GM23338 (cell line): ENCODE measurements at regions not wholly inside any gene's neighbourhood (a gene's known extent, or its start where the extent isn't known, plus 50 kb on each side); places are given as distances from the start of the nearest gene placed in this dataset.

Source experiments
- ATAC-seq: fragments of 200-7000 bp; cut with Tn5 transposase; 3 replicates; pipeline ENCODE4 v1.9.1; 2020
- DNase-seq: peaks from one replicate; pipeline ENCODE4 v3.0.0-alpha.2; 2015; ENCODE audit warnings: low spot score
- H2AFZ ChIP-seq: fragments of 200-600 bp; sonication (generic); 2 replicates; pipeline ENCODE4 v1.8.0; 2016; ENCODE audit warnings: antibody characterized with exemption, mild to moderate bottlenecking, moderate library complexity
- H3F3A ChIP-seq: fragments of 200-600 bp; sonication (generic); replicated peaks from 2 replicates; pipeline ENCODE4 v1.8.0; 2017; ENCODE audit warnings: antibody characterized with exemption, mixed run types, low read depth
- H3K27ac ChIP-seq: fragments of 200-600 bp; sonication (generic); 2 replicates; pipeline ENCODE4 v1.6.1; 2016; ENCODE audit warnings: low read depth
- H3K27me3 ChIP-seq: fragments of 200-600 bp; sonication (generic); 2 replicates; pipeline ENCODE4 v1.8.0; 2016; ENCODE audit warnings: mild to moderate bottlenecking, mixed run types, moderate library complexity; ENCODE audit not compliant: insufficient read depth
- H3K36me3 ChIP-seq: fragments of 200-600 bp; sonication (generic); 2 replicates; pipeline ENCODE4 v1.8.0; 2016; ENCODE audit warnings: mild to moderate bottlenecking; ENCODE audit not compliant: insufficient read depth
- H3K4me1 ChIP-seq: fragments of 200-600 bp; sonication (generic); 2 replicates; pipeline ENCODE4 v1.8.0; 2016; ENCODE audit warnings: mild to moderate bottlenecking, moderate library complexity; ENCODE audit not compliant: insufficient read depth
- H3K4me2 ChIP-seq: fragments of 200-600 bp; sonication (generic); 2 replicates; pipeline ENCODE4 v1.7.1; 2017; ENCODE audit warnings: mixed run types
- H3K4me3 ChIP-seq: fragments of 200-600 bp; sonication (generic); 2 replicates; pipeline ENCODE4 v1.6.1; 2016; ENCODE audit warnings: mixed run types
- H3K79me2 ChIP-seq: fragments of 200-600 bp; sonication (generic); replicated peaks from 2 replicates; pipeline ENCODE4 v1.8.0; 2017; ENCODE audit warnings: mild to moderate bottlenecking; ENCODE audit not compliant: insufficient read depth
- H3K9me2 ChIP-seq: fragments of 200-600 bp; sonication (generic); 2 replicates; pipeline ENCODE4 v1.8.0; 2017; ENCODE audit not compliant: insufficient read depth
- H4K20me1 ChIP-seq: fragments of 200-600 bp; sonication (generic); replicated peaks from 2 replicates; pipeline ENCODE4 v1.8.0; 2017; ENCODE audit warnings: mild to moderate bottlenecking; ENCODE audit not compliant: insufficient read depth
- H3K27ac Mint-ChIP-seq: 2 replicates; pipeline ENCODE4 v1.8.0; 2020; ENCODE audit warnings: inconsistent platforms, mild to moderate bottlenecking, moderate library complexity, mixed read lengths
- H3K27me3 Mint-ChIP-seq: 3 replicates; pipeline ENCODE4 v1.8.0; 2022; ENCODE audit warnings: low read depth, mild to moderate bottlenecking, moderate library complexity, mixed read lengths, inconsistent platforms; ENCODE audit not compliant: insufficient read depth, poor library complexity
- H3K36me3 Mint-ChIP-seq: 3 replicates; pipeline ENCODE4 v1.8.0; 2021; ENCODE audit warnings: low read depth, mild to moderate bottlenecking, inconsistent platforms, moderate library complexity, mixed read lengths
- H3K4me1 Mint-ChIP-seq: 3 replicates; pipeline ENCODE4 v1.8.0; 2020; ENCODE audit warnings: mild to moderate bottlenecking, inconsistent platforms, mixed read lengths
- H3K4me3 Mint-ChIP-seq: 3 replicates; pipeline ENCODE4 v1.8.0; 2021; ENCODE audit warnings: moderate library complexity, mild to moderate bottlenecking, inconsistent platforms, mixed read lengths
- H3K9me3 Mint-ChIP-seq: 3 replicates; pipeline ENCODE4 v1.8.0; 2020; ENCODE audit warnings: moderate library complexity, mild to moderate bottlenecking, inconsistent platforms, mixed read lengths
- CREB1 ChIP-seq: fragments of 250-450 bp; sonication (Bioruptor Pico); IDR thresholded peaks from 2 replicates; pipeline ENCODE4 v1.5.0; 2020; ENCODE audit warnings: low read depth, mild to moderate bottlenecking, moderate library complexity
- CTCF ChIP-seq, 2 experiments: fragments of 200-600 bp in 1 of 2; sonication (generic) in 1 of 2; conservative IDR thresholded peaks; 2 replicates each; pipeline versions ENCODE4 v1.5.1 to v1.6.1; 2016 to 2017; ENCODE audit warnings: antibody characterized with exemption in 2 of 2, low read depth in 2 of 2, mild to moderate bottlenecking in 2 of 2, moderate library complexity in 1 of 2
- EZH2 ChIP-seq: fragments of 200-600 bp; sonication (generic); IDR thresholded peaks from one replicate; pipeline ENCODE4 v1.8.0; 2017; ENCODE audit warnings: antibody characterized with exemption, mild to moderate bottlenecking, low read depth; ENCODE audit not compliant: unreplicated experiment
- EZH2phosphoT487 ChIP-seq: fragments of 200-600 bp; sonication (generic); IDR thresholded peaks from one replicate; pipeline ENCODE4 v1.8.1; 2018; ENCODE audit warnings: antibody characterized with exemption; ENCODE audit not compliant: unreplicated experiment
- JUNB ChIP-seq: IDR thresholded peaks from one replicate; pipeline ENCODE4 v1.6.1; 2016; ENCODE audit warnings: antibody characterized with exemption; ENCODE audit not compliant: unreplicated experiment
- NANOG ChIP-seq: IDR thresholded peaks from 2 replicates; pipeline ENCODE4 v1.6.1; 2016; ENCODE audit warnings: antibody characterized with exemption, borderline replicate concordance
- POLR2AphosphoS5 ChIP-seq: IDR thresholded peaks from 2 replicates; pipeline ENCODE4 v1.6.1; 2016; ENCODE audit warnings: antibody characterized with exemption, low read depth
- REST ChIP-seq: IDR thresholded peaks from one replicate; pipeline ENCODE4 v1.6.1; 2018; ENCODE audit warnings: antibody characterized with exemption; ENCODE audit not compliant: unreplicated experiment
- STAT1 ChIP-seq: IDR thresholded peaks from one replicate; pipeline ENCODE4 v1.6.1; 2016; ENCODE audit warnings: antibody characterized with exemption; ENCODE audit not compliant: unreplicated experiment
- ZNF114 ChIP-seq: fragments of 250-450 bp; sonication (Bioruptor Pico); IDR thresholded peaks from 2 replicates; pipeline ENCODE4 v1.5.0; 2020; ENCODE audit warnings: mild to moderate bottlenecking, moderate library complexity
- ZNF331 ChIP-seq: fragments of 250-450 bp; sonication (Bioruptor Pico); IDR thresholded peaks from 2 replicates; pipeline ENCODE4 v1.5.0; 2020; ENCODE audit warnings: low read depth, mild to moderate bottlenecking, moderate library complexity
- TF ChIP-seq, protein P1 (sequence below): fragments of 250-450 bp; sonication (Bioruptor Pico); IDR thresholded peaks from 2 replicates; pipeline ENCODE4 v1.5.0; 2020; ENCODE audit warnings: mild to moderate bottlenecking, moderate library complexity
- TF ChIP-seq, protein P2 (sequence below): IDR thresholded peaks from 2 replicates; pipeline ENCODE4 v1.6.1; 2016; ENCODE audit warnings: antibody characterized with exemption

GRCh38 chr13:75995966-75996365, 359.8 kb downstream of the LMO7 start:
- Histone ChIP-seq H3K79me2 (no peaks in the 10 kb centered on the region), H3K4me3 (no peak overlapping the region), H3K4me2 (no peak overlapping the region), H3K9me2 (0 out of 2 replicates have a peak, but pooled peaks cover 3% of the 10 kb centered on the region), H4K20me1 (no peaks in the 10 kb centered on the region), H3K27me3 (no peaks in the 10 kb centered on the region), H3K4me1 (no peaks in the 10 kb centered on the region), H3K36me3 (no peaks in the 10 kb centered on the region), H3F3A (no peaks in the 10 kb centered on the region), H3K27ac (no peak overlapping the region), H2AFZ (no peak overlapping the region)
- no peak overlapping the region for H3K27ac Mint-ChIP-seq
- H3K9me3 Mint-ChIP-seq = peaks cover 4% of the 10 kb centered on the region; the same call in 1 of the 3 replicates
- H3K36me3 Mint-ChIP-seq = no peaks in the 10 kb centered on the region
- H3K4me1 Mint-ChIP-seq = no peaks in the 10 kb centered on the region
- H3K4me3 Mint-ChIP-seq = no peak overlapping the region
- TF ChIP-seq EZH2 (no peak), EZH2phosphoT487 (no peak), CREB1 (CRISPR knock-in tag) (no peak), CTCF (conservative IDR thresholded peaks at IDR 0.05; ENCODE audit: low read depth in 2 of 2) (no peak), REST (no peak), NANOG (no peak), ZNF331 (CRISPR knock-in tag) (no peak), POLR2AphosphoS5 (no peak), STAT1 (no peak), JUNB (no peak), ZNF114 (CRISPR knock-in tag) (no peak)
- TF ChIP-seq, protein P1, sequence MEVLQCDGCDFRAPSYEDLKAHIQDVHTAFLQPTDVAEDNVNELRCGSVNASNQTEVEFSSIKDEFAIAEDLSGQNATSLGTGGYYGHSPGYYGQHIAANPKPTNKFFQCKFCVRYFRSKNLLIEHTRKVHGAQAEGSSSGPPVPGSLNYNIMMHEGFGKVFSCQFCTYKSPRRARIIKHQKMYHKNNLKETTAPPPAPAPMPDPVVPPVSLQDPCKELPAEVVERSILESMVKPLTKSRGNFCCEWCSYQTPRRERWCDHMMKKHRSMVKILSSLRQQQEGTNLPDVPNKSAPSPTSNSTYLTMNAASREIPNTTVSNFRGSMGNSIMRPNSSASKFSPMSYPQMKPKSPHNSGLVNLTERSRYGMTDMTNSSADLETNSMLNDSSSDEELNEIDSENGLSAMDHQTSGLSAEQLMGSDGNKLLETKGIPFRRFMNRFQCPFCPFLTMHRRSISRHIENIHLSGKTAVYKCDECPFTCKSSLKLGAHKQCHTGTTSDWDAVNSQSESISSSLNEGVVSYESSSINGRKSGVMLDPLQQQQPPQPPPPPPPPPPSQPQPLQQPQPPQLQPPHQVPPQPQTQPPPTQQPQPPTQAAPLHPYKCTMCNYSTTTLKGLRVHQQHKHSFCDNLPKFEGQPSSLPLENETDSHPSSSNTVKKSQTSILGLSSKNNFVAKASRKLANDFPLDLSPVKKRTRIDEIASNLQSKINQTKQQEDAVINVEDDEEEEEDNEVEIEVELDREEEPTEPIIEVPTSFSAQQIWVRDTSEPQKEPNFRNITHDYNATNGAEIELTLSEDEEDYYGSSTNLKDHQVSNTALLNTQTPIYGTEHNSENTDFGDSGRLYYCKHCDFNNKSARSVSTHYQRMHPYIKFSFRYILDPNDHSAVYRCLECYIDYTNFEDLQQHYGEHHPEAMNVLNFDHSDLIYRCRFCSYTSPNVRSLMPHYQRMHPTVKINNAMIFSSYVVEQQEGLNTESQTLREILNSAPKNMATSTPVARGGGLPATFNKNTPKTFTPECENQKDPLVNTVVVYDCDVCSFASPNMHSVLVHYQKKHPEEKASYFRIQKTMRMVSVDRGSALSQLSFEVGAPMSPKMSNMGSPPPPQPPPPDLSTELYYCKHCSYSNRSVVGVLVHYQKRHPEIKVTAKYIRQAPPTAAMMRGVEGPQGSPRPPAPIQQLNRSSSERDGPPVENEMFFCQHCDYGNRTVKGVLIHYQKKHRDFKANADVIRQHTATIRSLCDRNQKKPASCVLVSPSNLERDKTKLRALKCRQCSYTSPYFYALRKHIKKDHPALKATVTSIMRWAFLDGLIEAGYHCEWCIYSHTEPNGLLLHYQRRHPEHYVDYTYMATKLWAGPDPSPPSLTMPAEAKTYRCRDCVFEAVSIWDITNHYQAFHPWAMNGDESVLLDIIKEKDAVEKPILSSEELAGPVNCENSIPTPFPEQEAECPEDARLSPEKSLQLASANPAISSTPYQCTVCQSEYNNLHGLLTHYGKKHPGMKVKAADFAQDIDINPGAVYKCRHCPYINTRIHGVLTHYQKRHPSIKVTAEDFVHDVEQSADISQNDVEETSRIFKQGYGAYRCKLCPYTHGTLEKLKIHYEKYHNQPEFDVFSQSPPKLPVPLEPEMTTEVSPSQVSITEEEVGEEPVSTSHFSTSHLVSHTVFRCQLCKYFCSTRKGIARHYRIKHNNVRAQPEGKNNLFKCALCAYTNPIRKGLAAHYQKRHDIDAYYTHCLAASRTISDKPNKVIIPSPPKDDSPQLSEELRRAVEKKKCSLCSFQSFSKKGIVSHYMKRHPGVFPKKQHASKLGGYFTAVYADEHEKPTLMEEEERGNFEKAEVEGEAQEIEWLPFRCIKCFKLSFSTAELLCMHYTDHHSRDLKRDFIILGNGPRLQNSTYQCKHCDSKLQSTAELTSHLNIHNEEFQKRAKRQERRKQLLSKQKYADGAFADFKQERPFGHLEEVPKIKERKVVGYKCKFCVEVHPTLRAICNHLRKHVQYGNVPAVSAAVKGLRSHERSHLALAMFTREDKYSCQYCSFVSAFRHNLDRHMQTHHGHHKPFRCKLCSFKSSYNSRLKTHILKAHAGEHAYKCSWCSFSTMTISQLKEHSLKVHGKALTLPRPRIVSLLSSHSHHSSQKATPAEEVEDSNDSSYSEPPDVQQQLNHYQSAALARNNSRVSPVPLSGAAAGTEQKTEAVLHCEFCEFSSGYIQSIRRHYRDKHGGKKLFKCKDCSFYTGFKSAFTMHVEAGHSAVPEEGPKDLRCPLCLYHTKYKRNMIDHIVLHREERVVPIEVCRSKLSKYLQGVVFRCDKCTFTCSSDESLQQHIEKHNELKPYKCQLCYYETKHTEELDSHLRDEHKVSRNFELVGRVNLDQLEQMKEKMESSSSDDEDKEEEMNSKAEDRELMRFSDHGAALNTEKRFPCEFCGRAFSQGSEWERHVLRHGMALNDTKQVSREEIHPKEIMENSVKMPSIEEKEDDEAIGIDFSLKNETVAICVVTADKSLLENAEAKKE (CRISPR knock-in tag) = no peak
- TF ChIP-seq, protein P2, sequence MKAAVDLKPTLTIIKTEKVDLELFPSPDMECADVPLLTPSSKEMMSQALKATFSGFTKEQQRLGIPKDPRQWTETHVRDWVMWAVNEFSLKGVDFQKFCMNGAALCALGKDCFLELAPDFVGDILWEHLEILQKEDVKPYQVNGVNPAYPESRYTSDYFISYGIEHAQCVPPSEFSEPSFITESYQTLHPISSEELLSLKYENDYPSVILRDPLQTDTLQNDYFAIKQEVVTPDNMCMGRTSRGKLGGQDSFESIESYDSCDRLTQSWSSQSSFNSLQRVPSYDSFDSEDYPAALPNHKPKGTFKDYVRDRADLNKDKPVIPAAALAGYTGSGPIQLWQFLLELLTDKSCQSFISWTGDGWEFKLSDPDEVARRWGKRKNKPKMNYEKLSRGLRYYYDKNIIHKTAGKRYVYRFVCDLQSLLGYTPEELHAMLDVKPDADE = no peak
- DNase-seq (no peak), ATAC-seq (no peak)
- no peaks in the 10 kb centered on the region for H3K27me3 Mint-ChIP-seq
